Activated T-helper 1 cell treated with anti-CD3 and anti-CD28 coated beads, Interleukin-12 subunit alpha, Interleukin-12 subunit beta, Interleukin-2, Interleukin-4 antibody, amounts not matched to agents 30 ng/mL and 10 ng/mL and 1 ng/mL, durations not matched to agents 14 hours and 24 hours and 36 hours (primary cell): ENCODE measurements at regions not wholly inside any gene's neighbourhood (a gene's known extent, or its start where the extent isn't known, plus 50 kb on each side); places are given as distances from the start of the nearest gene placed in this dataset.
"Not testable (repeated sequence)": the region's sequence is repeated elsewhere in the genome, so short reads cannot be mapped to it uniquely, and the experiment has no call there.

Experiments
- DNase-seq: peaks from one replicate; pipeline ENCODE4 v3.0.0; 2021; ENCODE audit warnings: low spot score
- H3K27ac Mint-ChIP-seq: one replicate; pipeline ENCODE4 v1.8.0; 2021; ENCODE audit warnings: mild to moderate bottlenecking, mixed read lengths
- H3K27me3 Mint-ChIP-seq: one replicate; pipeline ENCODE4 v1.8.0; 2022; ENCODE audit warnings: mild to moderate bottlenecking, moderate library complexity, mixed read lengths; ENCODE audit not compliant: insufficient read depth
- H3K36me3 Mint-ChIP-seq: one replicate; pipeline ENCODE4 v1.8.0; 2021; ENCODE audit warnings: low read depth, mixed read lengths
- H3K4me1 Mint-ChIP-seq: one replicate; pipeline ENCODE4 v1.8.0; 2021; ENCODE audit warnings: low read depth, mixed read lengths
- H3K4me3 Mint-ChIP-seq: one replicate; pipeline ENCODE4 v1.8.0; 2021; ENCODE audit warnings: mild to moderate bottlenecking, moderate library complexity, mixed read lengths
- H3K9me3 Mint-ChIP-seq: one replicate; pipeline ENCODE4 v1.8.0; 2021; ENCODE audit warnings: mixed read lengths
- intact Hi-C: fragments of 100-400 bp; cut with micrococcal nuclease; formaldehyde crosslinking; loops from one replicate; pipeline ENCODE4 v1.15.1; 2024

DNA sequence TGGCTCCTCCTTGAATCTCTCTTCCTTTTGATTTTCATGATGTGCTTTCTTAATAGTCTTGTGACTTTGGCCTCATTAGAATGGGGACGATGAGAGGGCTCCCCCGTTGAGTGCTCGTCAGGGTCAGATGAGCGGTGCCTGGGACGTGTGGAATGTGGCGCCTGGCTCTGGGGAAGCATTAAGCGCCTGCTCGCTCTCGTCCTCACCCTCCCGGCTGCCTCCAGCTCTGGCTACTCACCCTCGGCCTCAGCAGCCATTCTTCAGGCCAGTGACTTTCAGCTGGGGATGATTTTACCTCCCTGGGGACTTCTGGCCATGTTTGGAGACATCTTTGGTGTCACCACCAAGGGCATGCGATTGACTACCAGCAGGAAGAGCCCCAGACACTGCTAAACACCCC is 69.7 kb downstream of the RPS6KA4 start:
- Mint-ChIP-seq H3K9me3 (no peaks in the 10 kb centered on the region), H3K27me3 (peaks cover 2% of the 10 kb centered on the region), H3K36me3 (no peaks in the 10 kb centered on the region), H3K27ac (no peak overlapping the region), H3K4me3 (no peak overlapping the region), H3K4me1 (no peaks in the 10 kb centered on the region)
- DNase-seq = no peak
- intact Hi-C loops = no loop called here

DNA sequence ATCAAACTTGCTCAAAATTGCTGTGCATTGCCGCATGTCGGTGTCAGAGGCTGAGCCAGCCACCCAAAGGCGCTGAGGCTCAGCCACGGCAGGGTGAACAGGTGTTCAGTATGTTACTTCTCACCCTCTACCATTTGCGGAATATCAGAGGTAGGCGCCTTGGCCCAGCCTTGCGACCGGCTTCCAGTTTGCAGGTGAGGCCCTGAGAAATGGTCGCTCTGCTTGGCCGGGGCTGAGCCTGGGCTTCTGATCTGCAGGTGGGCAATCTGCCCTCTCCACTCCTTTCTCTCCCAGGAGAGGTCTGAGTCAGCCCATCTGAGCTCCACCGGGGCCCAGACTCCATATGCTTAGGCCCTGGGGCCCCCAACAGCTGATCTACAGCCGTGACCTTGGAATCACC is 71.0 kb downstream of the RPS6KA4 start:
- H3K36me3 Mint-ChIP-seq = no peaks in the 10 kb centered on the region
- no peaks in the 10 kb centered on the region for H3K4me1 Mint-ChIP-seq
- H3K9me3 Mint-ChIP-seq = no peaks in the 10 kb centered on the region
- intact Hi-C loops = no loop called here
- DNase-seq = no peak
- H3K27me3 Mint-ChIP-seq = peaks cover 2% of the 10 kb centered on the region
- H3K4me3 Mint-ChIP-seq = no peak overlapping the region
- H3K27ac Mint-ChIP-seq = no peak overlapping the region

GRCh38 chr11:64430645-64431044 is 71.7 kb downstream of the RPS6KA4 start:
- Mint-ChIP-seq H3K27ac (no peak overlapping the region), H3K27me3 (peaks cover 2% of the 10 kb centered on the region), H3K9me3 (no peaks in the 10 kb centered on the region), H3K4me1 (no peaks in the 10 kb centered on the region), H3K36me3 (no peaks in the 10 kb centered on the region), H3K4me3 (no peak overlapping the region)
- DNase-seq = no peak
- intact Hi-C loops = no loop called here

DNA sequence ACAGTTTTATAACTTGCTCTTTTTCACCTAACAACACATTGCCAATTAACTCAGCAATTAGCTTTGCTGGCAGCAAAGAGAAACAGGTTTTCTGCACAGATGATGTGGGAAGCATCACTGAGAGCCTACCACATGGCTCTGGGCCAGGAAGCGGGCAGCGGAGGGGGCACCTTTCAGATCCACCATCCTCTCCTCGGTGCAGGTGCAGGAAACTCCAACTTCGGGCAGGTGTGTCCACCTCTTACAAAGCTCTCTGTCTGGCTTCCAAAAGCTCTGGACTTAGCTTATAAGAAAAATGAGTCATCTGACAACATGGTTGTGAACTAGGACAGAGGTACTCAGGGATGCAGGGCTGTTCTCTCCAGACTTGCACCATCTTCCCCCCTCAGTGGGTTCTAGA is 77.0 kb downstream of the RPS6KA4 start:
- Mint-ChIP-seq H3K4me1 (no peaks in the 10 kb centered on the region), H3K36me3 (no peaks in the 10 kb centered on the region), H3K9me3 (no peaks in the 10 kb centered on the region), H3K27me3 (peaks cover 13% of the 10 kb centered on the region), H3K27ac (no peak overlapping the region), H3K4me3 (no peak overlapping the region)
- intact Hi-C loops = no loop called here
- DNase-seq = no peak

GRCh38 chr11:64437426-64437825 is 78.5 kb downstream of the RPS6KA4 start:
- Mint-ChIP-seq H3K36me3 (no peaks in the 10 kb centered on the region), H3K4me3 (no peak overlapping the region), H3K27me3 (peaks cover 15% of the 10 kb centered on the region), H3K27ac (no peak overlapping the region), H3K9me3 (no peaks in the 10 kb centered on the region), H3K4me1 (no peaks in the 10 kb centered on the region)
- intact Hi-C loops = no loop called here
- DNase-seq = no peak

- H3K36me3 Mint-ChIP-seq = no peaks in the 10 kb centered on the region
- no peak overlapping the region for H3K4me3 Mint-ChIP-seq
- intact Hi-C loops = no loop called here
- DNase-seq = no peak
- peaks cover 18% of the 10 kb centered on the region for H3K27me3 Mint-ChIP-seq
- H3K9me3 Mint-ChIP-seq = no peaks in the 10 kb centered on the region
- H3K4me1 Mint-ChIP-seq = no peaks in the 10 kb centered on the region
- no peak overlapping the region for H3K27ac Mint-ChIP-seq
Observed at GRCh38 chr11:64438986-64439771, 80.2 kb downstream of the RPS6KA4 start.

GRCh38 chr11:64439772-64440491 is 81.0 kb downstream of the RPS6KA4 start:
- intact Hi-C loops, H3K4me3 Mint-ChIP-seq, H3K4me1 Mint-ChIP-seq, H3K27ac Mint-ChIP-seq, DNase-seq, H3K36me3 Mint-ChIP-seq, H3K9me3 Mint-ChIP-seq: not testable (repeated sequence)
- peaks cover 18% of the 10 kb centered on the region for H3K27me3 Mint-ChIP-seq

DNA sequence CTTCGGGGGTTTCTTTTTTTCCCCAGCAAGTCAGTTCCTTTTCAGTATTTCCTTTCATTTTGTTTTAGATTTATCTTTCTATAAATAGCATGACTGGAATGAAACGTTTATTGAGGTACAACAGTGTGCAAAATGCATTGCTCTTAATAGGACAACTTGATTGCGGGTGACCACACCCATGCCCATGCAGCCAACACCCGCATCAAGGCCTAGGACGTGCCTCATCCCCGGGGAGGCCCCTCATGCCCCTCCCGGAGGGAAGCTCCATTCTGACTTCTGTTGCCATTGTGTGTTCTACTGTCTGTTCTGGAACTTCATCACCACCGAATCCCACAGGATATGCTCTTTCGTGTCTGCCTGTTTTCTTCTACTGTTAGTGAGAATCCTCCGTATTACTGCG is 82.2 kb downstream of the RPS6KA4 start:
- no peak overlapping the region for H3K27ac Mint-ChIP-seq
- no peaks in the 10 kb centered on the region for H3K9me3 Mint-ChIP-seq
- H3K27me3 Mint-ChIP-seq = peaks cover 20% of the 10 kb centered on the region
- no peaks in the 10 kb centered on the region for H3K36me3 Mint-ChIP-seq
- DNase-seq = no peak
- H3K4me3 Mint-ChIP-seq = no peak overlapping the region
- intact Hi-C loops = no loop called here
- no peaks in the 10 kb centered on the region for H3K4me1 Mint-ChIP-seq

- Mint-ChIP-seq H3K4me1 (peaks cover 3% of the 10 kb centered on the region), H3K9me3 (no peaks in the 10 kb centered on the region), H3K27ac (no peak overlapping the region), H3K27me3 (peaks cover 19% of the 10 kb centered on the region), H3K36me3 (no peaks in the 10 kb centered on the region), H3K4me3 (no peak overlapping the region)
- no peak for DNase-seq
- intact Hi-C loops = no loop called here
Observed at GRCh38 chr11:64443001-64443400, 84.0 kb downstream of the RPS6KA4 start.

GRCh38 chr11:64444838-64445441 is 86.0 kb downstream of the RPS6KA4 start:
- intact Hi-C loops = no loop called here
- DNase-seq = no peak
- no peaks in the 10 kb centered on the region for H3K9me3 Mint-ChIP-seq
- H3K27me3 Mint-ChIP-seq = peaks cover 23% of the 10 kb centered on the region
- no peak overlapping the region for H3K4me3 Mint-ChIP-seq
- H3K36me3 Mint-ChIP-seq = no peaks in the 10 kb centered on the region
- peaks cover 21% of the 10 kb centered on the region for H3K4me1 Mint-ChIP-seq
- H3K27ac Mint-ChIP-seq = no peak overlapping the region

DNA sequence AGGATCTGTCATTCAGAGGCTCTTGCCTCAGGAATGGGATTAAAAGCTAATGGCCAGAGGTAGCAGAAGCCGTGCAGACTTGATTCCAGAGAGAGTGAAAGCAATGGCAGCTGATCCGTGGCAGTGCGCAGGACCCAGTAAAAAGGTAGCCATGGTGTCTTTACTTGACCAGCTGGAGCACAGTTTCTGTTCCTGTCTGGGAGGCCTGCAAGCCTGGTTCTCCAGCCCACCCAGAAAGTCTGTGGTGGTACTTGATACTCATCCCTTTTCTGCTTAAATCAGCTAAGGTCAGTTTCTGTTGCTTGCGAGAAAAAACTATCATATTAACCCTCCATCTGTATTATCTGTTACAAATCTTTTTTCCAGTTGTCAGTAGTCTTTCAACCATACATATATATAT is 86.7 kb downstream of the RPS6KA4 start:
- no peaks in the 10 kb centered on the region for H3K36me3 Mint-ChIP-seq
- intact Hi-C loops = no loop called here
- peaks cover 21% of the 10 kb centered on the region for H3K4me1 Mint-ChIP-seq
- no peak overlapping the region for H3K4me3 Mint-ChIP-seq
- H3K27ac Mint-ChIP-seq = no peak overlapping the region
- no peaks in the 10 kb centered on the region for H3K9me3 Mint-ChIP-seq
- DNase-seq = no peak
- H3K27me3 Mint-ChIP-seq = peaks cover 21% of the 10 kb centered on the region

- intact Hi-C loops = loop anchor here (1.0 kb wide), 1 partner anchor 205 kb away; no protein-coding TSS in a partner anchor
- DNase-seq = no peak
- Mint-ChIP-seq H3K36me3 (no peaks in the 10 kb centered on the region), H3K27me3 (peaks cover 23% of the 10 kb centered on the region), H3K4me1 (peaks cover 21% of the 10 kb centered on the region), H3K27ac (no peak overlapping the region), H3K4me3 (peak overlapping the region; percentile 19), H3K9me3 (no peaks in the 10 kb centered on the region)
Observed at GRCh38 chr11:64447831-64448598, 89.1 kb downstream of the RPS6KA4 start.
